Activated CD4-positive, alpha-beta T cell treated with anti-CD3 and anti-CD28 coated beads, Interleukin-2, Interleukin-4, amounts not matched to agents 100 ng/mL and 50 ng/mL, durations not matched to agents 16 hours and 8 hours (primary cell): ENCODE measurements at regions not wholly inside any gene's neighbourhood (a gene's known extent, or its start where the extent isn't known, plus 50 kb on each side); places are given as distances from the start of the nearest gene placed in this dataset.

Experiments
- DNase-seq: peaks from one replicate; pipeline ENCODE4 v3.0.0-alpha.2; 2020; ENCODE audit warnings: low spot score

DNA sequence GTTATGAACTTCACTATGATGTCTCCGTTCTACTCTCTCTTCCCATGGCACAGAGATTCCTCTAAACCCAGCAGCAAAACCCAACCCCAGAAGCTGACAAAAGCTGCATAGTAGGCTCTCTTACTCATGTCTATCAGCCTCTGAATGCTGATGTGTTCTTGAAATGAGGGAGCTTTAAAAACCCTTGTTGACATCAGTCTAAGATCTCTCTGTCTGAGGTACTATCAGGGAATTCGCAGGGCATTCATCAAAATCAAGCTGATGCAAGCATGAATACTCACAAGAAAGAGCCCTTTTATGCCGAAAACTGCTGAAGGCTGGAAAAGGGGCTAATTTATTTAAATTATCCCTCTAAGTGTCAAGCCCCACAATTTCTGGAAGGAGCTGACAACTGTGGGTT is 710.6 kb upstream of the FANCL start:
- no peak for DNase-seq

- no peak for DNase-seq
These were observed 709.8 kb upstream of the FANCL start for GRCh38 chr2:58950795-58951462.

GRCh38 chr2:58939388-58939787 is 698.3 kb upstream of the FANCL start:
- no peak for DNase-seq

- DNase-seq, result no peak
These were observed 697.9 kb upstream of the FANCL start for GRCh38 chr2:58938988-58939387.

GRCh38 chr2:58932801-58933200 is 691.7 kb upstream of the FANCL start:
- no peak for DNase-seq

DNA sequence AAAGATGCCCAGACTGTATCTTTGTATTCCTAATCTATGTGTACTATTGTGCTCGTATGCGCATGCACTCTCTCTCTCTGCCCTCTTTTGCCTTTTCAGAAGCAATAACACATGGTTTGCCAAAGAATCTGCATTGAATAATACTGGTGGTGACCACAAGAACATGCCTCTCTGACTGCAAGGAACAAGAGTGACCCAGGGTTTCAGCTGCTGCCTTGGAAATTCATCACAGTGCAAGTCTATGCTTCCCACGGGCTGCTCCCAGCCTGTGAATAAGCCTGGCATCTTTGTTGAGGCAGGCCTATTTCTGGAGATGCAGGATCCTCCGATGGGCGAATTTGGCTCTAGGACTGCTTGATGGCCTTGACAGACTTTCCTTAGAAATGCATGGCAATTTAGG is 689.4 kb upstream of the FANCL start:
- DNase-seq, result no peak

DNA sequence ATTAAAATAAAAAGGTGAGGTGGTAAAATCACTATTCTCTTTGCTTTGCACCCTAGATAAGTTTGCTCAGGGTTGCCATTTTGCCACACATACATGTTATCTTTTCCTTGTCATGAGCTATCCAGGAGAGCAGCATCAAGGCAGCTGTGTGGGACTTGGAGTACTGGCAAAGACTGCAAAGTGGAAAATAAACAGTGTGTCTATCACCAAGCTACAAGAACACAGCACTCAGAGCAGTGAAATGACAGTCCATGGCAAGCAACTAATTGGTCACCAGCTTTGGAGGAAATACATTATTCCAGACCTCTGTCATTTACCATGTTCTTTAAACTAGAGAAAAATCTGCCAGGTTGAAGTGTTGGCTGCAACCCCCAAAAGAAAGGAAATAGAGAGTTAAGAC is 687.8 kb upstream of the FANCL start:
- DNase-seq, result no peak

DNA sequence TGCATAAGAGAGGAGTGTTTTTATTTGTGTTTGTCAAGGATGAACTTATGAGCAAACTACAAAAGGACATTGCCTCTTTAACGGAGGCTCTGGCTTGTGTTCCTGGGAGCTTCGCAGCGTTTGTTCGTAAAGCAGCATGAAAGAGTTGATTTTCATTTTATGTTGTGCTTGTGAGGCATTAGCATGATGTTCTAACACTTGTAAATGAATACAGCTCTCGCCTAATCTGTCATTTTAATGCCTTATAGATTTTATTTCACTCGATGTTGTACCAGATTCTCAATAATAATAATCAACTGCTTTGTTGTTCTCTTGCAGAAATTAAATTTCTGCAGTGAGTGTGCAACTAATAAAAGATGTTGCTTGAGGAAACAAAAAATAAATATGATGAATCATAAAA is 687.3 kb upstream of the FANCL start:
- DNase-seq, result no peak

GRCh38 chr2:58926112-58926511 is 685.0 kb upstream of the FANCL start:
- no peak for DNase-seq

DNA sequence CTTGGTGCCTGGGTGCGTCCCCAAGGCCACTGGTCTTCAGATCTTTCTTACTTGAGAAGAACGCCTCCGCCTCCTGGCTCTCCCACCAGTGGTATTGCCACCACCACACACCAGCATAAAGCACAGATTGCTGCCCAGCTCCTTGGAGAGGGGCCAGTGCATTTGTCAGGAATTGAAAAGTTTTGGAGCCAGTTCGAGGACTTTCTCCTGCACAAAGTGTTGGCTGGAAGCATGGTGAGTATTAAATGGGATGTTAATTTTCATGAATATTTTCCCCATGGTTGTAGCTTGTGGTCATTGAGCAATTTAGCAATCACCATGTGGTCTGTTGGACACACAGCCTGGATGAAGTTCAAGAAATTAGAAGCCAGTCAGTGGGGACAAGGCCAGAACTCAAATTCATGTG is 684.6 kb upstream of the FANCL start:
- DNase-seq, result no peak

DNA sequence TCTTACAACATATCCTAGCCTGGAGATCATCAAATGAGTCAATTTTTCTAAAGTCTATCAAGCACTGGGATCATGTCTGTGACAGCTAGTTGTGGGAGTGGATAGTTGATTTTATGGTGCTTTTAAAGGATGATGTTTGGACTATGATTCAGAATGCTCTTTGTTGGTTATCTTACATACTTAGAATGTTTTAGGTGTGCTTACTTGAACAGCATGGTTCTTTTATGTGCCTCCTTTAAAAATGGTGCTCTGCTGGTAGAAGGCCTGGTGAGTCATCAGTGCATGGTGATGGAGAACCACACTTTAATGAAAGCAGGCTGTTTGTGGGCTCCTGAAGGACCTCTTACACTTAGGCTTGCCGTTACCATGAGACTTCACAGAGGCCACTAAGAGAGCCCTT is 682.7 kb upstream of the FANCL start:
- no peak for DNase-seq

DNA sequence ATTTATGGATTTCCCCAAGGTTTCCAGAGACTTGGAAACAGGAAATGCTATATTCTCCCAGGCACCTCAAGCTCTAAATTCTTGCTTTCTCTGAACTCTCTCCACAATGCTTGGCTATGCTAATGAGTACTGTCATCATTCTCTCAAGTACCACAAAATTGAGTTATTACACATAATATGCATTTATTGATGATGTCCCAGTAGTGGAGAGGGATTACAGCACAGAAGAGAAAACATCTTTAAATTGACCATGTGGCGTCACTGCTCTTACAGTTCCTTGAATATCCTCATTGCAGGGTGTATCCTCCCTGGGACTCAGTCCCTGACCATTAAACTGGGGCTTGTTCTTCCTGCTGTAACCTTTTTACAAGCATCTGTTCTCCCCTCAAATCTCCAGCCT is 681.1 kb upstream of the FANCL start:
- no peak for DNase-seq

- no peak for DNase-seq
These were observed 680.6 kb upstream of the FANCL start for GRCh38 chr2:58921676-58922075.

DNA sequence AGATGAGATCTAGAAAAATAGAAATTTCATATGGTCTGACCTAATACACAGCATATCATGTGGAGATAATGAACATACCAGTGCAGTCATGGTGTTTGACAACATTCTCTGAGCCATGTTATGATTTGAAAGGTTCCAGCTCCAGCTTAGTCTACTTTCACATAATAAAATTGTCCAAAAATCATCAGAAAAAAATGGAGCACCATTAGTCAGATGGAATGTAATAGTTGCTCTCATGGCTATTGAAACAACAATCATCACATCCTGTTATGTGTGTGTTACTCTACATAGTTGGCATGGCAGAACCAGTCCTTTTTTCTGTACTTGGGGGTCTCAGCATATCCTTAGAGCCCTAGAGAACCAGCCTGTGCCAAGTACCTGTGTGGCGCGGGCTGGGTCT is 678.9 kb upstream of the FANCL start:
- no peak for DNase-seq

DNA sequence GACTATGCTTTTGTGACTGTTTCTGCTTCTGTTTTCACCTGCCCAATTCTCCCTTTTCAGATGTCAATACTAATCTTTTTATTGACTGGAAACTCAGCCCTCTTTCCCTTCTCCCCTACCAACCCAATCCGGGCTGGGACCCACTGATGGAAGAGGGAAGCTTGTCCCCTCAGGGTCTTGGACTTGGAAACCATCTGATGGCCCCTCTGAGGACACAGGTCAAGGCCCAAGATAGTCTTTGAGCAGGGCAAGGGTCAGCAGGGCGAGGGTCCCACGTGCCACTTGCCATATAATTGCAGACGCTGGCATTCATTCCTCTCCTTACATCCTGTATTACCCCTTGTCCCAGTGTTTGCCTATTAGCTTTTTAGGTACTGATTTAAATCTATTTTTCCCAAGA is 678.2 kb upstream of the FANCL start:
- no peak for DNase-seq

DNA sequence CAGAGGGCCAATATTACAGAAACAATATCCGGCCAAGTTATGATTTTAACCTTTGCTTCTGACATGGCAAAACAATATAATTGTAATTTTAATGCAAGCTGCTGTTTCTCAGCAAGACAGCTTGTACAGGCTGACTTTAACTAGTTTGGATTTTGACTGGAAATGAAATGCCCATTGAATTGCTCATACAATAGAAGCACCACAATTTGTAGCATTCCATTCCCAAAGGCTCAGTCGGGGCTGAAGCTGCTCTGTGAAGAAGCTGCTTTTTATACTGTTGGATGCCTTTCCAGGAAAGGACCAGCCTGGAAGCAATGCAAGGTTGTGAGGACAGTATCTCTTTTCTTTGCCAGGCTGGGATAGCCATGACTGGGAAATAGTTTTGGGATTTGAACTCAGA is 677.0 kb upstream of the FANCL start:
- no peak for DNase-seq

DNA sequence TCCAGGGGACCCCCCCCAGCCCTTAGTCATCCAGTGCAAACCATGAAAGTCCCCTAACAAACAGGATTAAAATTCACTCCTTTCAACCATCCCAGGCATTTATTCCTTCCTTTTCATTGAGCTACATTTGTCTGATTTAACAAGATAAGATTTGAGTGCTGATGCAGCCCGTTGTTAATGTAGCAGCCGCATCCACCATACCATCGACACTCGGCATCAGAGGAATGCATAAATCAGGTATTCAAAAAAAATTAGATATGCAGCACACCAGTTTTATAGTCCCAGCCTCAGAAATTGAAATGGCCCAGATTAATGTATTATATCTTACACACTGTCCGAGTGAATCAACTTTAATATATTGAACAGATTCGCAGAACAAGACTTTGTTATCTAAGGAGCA is 676.5 kb upstream of the FANCL start:
- DNase-seq, result no peak

DNA sequence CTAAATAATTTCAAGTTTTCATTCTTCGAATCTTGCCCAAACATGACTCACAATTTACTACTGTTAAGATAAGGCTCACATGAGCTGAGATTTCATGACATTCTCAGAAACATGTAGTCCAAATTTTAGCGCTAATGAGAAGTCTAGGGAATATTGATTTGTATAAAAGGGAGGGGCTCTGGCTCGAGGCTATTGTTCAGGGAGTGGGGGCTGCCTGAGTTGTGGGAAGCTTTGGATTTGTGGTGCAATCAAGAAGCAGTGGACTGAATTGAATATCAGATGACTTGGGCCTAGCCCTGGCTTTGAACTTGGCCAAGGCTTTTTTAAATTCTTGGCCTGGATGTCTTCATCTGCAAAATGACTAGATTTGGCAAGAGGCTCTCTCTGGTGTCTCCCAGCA is 674.9 kb upstream of the FANCL start:
- DNase-seq, result no peak

DNA sequence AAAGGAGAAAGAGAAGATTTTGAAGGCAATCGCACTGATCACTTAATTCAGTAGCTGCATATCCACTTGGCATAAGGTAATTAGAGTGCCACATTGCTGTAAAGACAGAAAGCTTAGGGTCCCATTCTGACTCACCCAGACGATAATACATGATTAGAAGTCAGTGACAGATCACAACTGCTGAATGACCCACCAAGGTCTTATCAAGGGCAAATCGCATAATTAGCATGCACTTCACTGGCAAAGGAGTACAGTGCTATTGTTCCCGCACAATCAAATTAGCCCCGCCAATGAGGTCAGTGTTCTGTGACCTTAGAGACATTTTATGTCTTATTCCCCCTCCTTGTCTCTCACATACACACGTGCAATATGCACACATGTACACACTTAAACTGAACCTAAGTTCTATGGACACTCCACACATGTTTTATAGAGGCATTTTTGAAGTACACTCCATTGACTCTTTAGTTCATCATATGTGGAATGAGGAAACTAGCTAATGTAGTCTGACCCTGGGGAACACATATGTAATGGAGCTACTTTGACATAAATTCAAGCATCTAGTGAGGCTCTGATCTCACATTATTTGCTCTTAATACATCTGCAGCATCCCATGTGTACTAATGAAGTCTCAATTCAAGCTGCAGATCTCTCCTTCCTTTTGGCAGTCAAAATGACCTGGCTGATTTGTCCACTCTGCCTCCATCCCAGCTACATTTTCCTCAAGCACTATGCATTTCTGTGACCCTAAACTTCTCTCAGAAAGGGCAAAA is 673.8 kb upstream of the FANCL start:
- DNase-seq, result no peak

DNA sequence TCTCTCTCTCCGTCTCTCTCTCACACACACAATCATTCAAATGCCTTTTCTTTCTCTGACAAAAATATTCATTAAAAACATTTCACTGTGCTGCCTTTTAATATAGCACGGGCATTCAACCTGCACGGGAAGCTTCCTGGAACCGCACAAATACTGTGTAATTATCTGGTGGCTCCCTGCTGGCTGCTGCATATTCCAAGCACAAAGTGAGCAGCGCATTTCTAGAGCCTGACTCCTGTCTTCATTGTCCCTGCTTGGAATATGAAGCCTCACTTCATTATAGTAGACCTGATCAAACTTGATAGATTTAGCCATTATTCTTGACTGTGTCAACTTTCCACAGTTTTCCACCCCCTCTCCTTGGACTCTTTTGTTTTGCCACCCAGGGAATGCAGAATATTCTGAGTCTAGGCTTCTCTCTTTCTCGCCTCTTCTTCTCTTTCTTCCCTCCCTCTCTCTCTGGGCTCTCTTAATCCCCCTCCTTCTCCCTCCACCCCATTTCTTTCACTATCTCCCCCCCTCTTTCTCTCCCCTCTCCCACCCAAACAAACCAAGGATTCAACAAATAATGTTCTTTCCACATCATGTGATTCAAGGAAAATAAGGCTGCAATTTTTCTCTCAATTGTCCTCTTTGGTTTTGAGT is 672.1 kb upstream of the FANCL start:
- no peak for DNase-seq

DNA sequence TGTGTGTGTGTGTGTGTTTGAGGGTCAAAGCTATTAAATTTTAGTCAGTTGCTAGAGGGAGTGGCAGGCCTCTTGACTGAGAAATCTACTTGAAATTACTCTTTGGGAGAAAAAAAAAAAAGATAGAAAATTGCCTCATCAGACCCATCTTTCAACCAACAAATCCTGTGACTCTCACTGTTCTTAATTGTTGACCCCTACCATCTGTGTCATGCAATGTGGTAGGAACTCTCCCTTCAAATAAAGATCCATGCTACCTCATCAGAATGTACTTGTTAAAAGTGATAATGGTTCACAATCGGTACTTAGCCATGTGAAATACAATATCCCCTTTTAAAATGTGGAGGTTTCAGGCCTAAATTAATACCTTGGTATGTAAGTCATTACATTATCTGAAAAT is 670.8 kb upstream of the FANCL start:
- no peak for DNase-seq

GRCh38 chr2:58908501-58909154 is 667.5 kb upstream of the FANCL start:
- DNase-seq, result no peak

- no peak for DNase-seq
These were observed 666.5 kb upstream of the FANCL start for GRCh38 chr2:58907644-58908043.
